ENCODE measurements at regions not wholly inside any gene's neighbourhood (a gene's known extent, or its start where the extent isn't known, plus 50 kb on each side); places are given as distances from the start of the nearest gene placed in this dataset.

- DNase-seq (ENCODE audit: insufficient read length, low spot score) (no peak), FAIRE-seq (no peak)
- TF ChIP-seq CTCF (IDR thresholded peaks at IDR 0.05; ENCODE audit: insufficient read depth, missing control alignments), result no peak
Observed at GRCh38 chr16:51419768-51420167, 268.7 kb upstream of the SALL1 start.

GRCh38 chr16:51418258-51418657 lies 267.2 kb upstream of the SALL1 start:
- FAIRE-seq (no peak), DNase-seq (ENCODE audit: insufficient read length, low spot score) (no peak)
- no peak for TF ChIP-seq CTCF (IDR thresholded peaks at IDR 0.05; ENCODE audit: insufficient read depth, missing control alignments)

- FAIRE-seq (no peak), DNase-seq (ENCODE audit: insufficient read length, low spot score) (no peak)
- TF ChIP-seq CTCF (IDR thresholded peaks at IDR 0.05; ENCODE audit: insufficient read depth, missing control alignments), result no peak
Observed at GRCh38 chr16:51416926-51417325, 265.9 kb upstream of the SALL1 start.

- no peak for TF ChIP-seq CTCF (IDR thresholded peaks at IDR 0.05; ENCODE audit: insufficient read depth, missing control alignments)
- DNase-seq (ENCODE audit: insufficient read length, low spot score) (no peak), FAIRE-seq (no peak)
Observed at GRCh38 chr16:51410125-51410524, 259.1 kb upstream of the SALL1 start.

GRCh38 chr16:51409001-51409675 lies 258.1 kb upstream of the SALL1 start:
- no peak for FAIRE-seq
- no peak for DNase-seq (ENCODE audit: insufficient read length, low spot score)
- TF ChIP-seq CTCF (IDR thresholded peaks at IDR 0.05; ENCODE audit: insufficient read depth, missing control alignments), result no peak

GRCh38 chr16:51408357-51408756 lies 257.3 kb upstream of the SALL1 start:
- FAIRE-seq (no peak), DNase-seq (ENCODE audit: insufficient read length, low spot score) (no peak)
- no peak for TF ChIP-seq CTCF (IDR thresholded peaks at IDR 0.05; ENCODE audit: insufficient read depth, missing control alignments)

GRCh38 chr16:51407921-51408320 lies 256.9 kb upstream of the SALL1 start:
- no peak for TF ChIP-seq CTCF (IDR thresholded peaks at IDR 0.05; ENCODE audit: insufficient read depth, missing control alignments)
- no peak for FAIRE-seq

More at GRCh38 chr16:51407921-51408320, 256.9 kb upstream of the SALL1 start:
- no peak for DNase-seq (ENCODE audit: insufficient read length, low spot score)
